ENCODE measurements at regions not wholly inside any gene's neighbourhood (a gene's known extent, or its start where the extent isn't known, plus 50 kb on each side); places are given as distances from the start of the nearest gene placed in this dataset.

GRCh38 chr1:82377201-82377884, 576.6 kb downstream of the ADGRL2 start:
- TF ChIP-seq FOXP2 (optimal IDR thresholded peaks at IDR 0.05; ENCODE audit: borderline replicate concordance, extremely low read depth, extremely low read length, insufficient read depth) (no peak), REST (IDR thresholded peaks at IDR 0.05; ENCODE audit: insufficient read depth in 1 of 2, low read depth in 2 of 2, low read length in 2 of 2) (no peak), SIN3A (IDR thresholded peaks at IDR 0.05; ENCODE audit: borderline replicate concordance, insufficient read depth, low read length) (no peak), POLR2AphosphoS5 (IDR thresholded peaks at IDR 0.05; ENCODE audit: low read depth, low read length) (no peak), TAF1 (IDR thresholded peaks at IDR 0.05; ENCODE audit: borderline replicate concordance, insufficient read depth, low read length) (no peak)

- no peak for TF ChIP-seq REST (IDR thresholded peaks at IDR 0.05; ENCODE audit: insufficient read depth in 1 of 2, low read depth in 2 of 2, low read length in 2 of 2)
- TF ChIP-seq SIN3A (IDR thresholded peaks at IDR 0.05; ENCODE audit: borderline replicate concordance, insufficient read depth, low read length): no peak
- TF ChIP-seq TAF1 (IDR thresholded peaks at IDR 0.05; ENCODE audit: borderline replicate concordance, insufficient read depth, low read length): no peak
- no peak for TF ChIP-seq POLR2AphosphoS5 (IDR thresholded peaks at IDR 0.05; ENCODE audit: low read depth, low read length)
- TF ChIP-seq FOXP2 (optimal IDR thresholded peaks at IDR 0.05; ENCODE audit: borderline replicate concordance, extremely low read depth, extremely low read length, insufficient read depth): no peak
These were observed 573.0 kb downstream of the ADGRL2 start for GRCh38 chr1:82373710-82374109.

- no peak for TF ChIP-seq REST (IDR thresholded peaks at IDR 0.05; ENCODE audit: insufficient read depth in 1 of 2, low read depth in 2 of 2, low read length in 2 of 2)
- TF ChIP-seq TAF1 (IDR thresholded peaks at IDR 0.05; ENCODE audit: borderline replicate concordance, insufficient read depth, low read length): no peak
- no peak for TF ChIP-seq SIN3A (IDR thresholded peaks at IDR 0.05; ENCODE audit: borderline replicate concordance, insufficient read depth, low read length)
These were observed 571.2 kb downstream of the ADGRL2 start for GRCh38 chr1:82371844-82372498.

GRCh38 chr1:82367456-82367855, 566.7 kb downstream of the ADGRL2 start:
- TF ChIP-seq FOXP2 (optimal IDR thresholded peaks at IDR 0.05; ENCODE audit: borderline replicate concordance, extremely low read depth, extremely low read length, insufficient read depth) (no peak), REST (IDR thresholded peaks at IDR 0.05; ENCODE audit: insufficient read depth in 1 of 2, low read depth in 2 of 2, low read length in 2 of 2) (no peak), SIN3A (IDR thresholded peaks at IDR 0.05; ENCODE audit: borderline replicate concordance, insufficient read depth, low read length) (no peak), TAF1 (IDR thresholded peaks at IDR 0.05; ENCODE audit: borderline replicate concordance, insufficient read depth, low read length) (no peak), POLR2AphosphoS5 (IDR thresholded peaks at IDR 0.05; ENCODE audit: low read depth, low read length) (no peak)
